Activated naive CD4-positive, alpha-beta T cell treated with anti-CD3 and anti-CD28 coated beads, Interleukin-2, amount 10 ng/mL, durations not matched to agents 7 days and 5 days (primary cell): ENCODE measurements at regions not wholly inside any gene's neighbourhood (a gene's known extent, or its start where the extent isn't known, plus 50 kb on each side); places are given as distances from the start of the nearest gene placed in this dataset.

Experiments
- CTCF ChIA-PET: fragments of 350-600 bp; sonication (Branson Sonifier 250); formaldehyde crosslinking; loops from one replicate; lab custom pipeline; 2021; ENCODE audit warnings: antibody characterized with exemption; lab: Charles Lee
- DNase-seq: peaks from one replicate; pipeline ENCODE4 v3.0.0-alpha.2; 2020
- H3K27ac Mint-ChIP-seq: one replicate; pipeline ENCODE4 v1.8.0; 2021; ENCODE audit warnings: mild to moderate bottlenecking, moderate library complexity, mixed read lengths
- H3K27me3 Mint-ChIP-seq: one replicate; pipeline ENCODE4 v1.8.0; 2021; ENCODE audit warnings: mild to moderate bottlenecking, mixed read lengths
- H3K36me3 Mint-ChIP-seq: one replicate; pipeline ENCODE4 v1.8.0; 2021; ENCODE audit warnings: mixed read lengths
- H3K4me1 Mint-ChIP-seq: one replicate; pipeline ENCODE4 v1.8.0; 2021; ENCODE audit warnings: mixed read lengths
- H3K4me3 Mint-ChIP-seq: one replicate; pipeline ENCODE4 v1.8.0; 2021; ENCODE audit warnings: mild to moderate bottlenecking, moderate library complexity, mixed read lengths
- H3K9me3 Mint-ChIP-seq: one replicate; pipeline ENCODE4 v1.8.0; 2021; ENCODE audit warnings: mixed read lengths

DNA sequence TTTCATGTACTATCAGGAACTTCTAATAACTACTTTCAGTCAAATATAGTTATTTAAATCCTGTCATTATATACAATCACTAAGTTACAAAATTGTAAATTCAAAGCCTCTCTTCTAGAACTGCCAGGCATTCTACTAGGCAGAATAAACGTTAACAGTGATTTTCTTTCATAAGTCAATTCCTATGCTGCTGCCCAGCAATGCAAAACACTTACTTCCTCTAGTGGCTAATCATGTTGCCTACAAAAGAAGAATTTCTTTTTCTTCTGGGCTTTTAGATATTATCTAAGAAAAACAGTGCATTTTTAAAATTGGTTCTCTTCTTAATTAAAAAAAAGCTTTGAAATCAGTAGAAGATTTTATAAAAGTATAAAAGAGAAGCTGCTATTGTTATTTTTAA, 509.8 kb upstream of the ADAMTS5 start:
- Mint-ChIP-seq H3K4me1 (no peaks in the 10 kb centered on the region), H3K36me3 (no peaks in the 10 kb centered on the region), H3K27me3 (no peaks in the 10 kb centered on the region), H3K4me3 (no peak overlapping the region), H3K27ac (no peak overlapping the region), H3K9me3 (no peaks in the 10 kb centered on the region)
- CTCF ChIA-PET: no interaction called here
- DNase-seq: no peak

- H3K4me1 Mint-ChIP-seq: no peaks in the 10 kb centered on the region
- H3K9me3 Mint-ChIP-seq: peaks cover 3% of the 10 kb centered on the region
- H3K27me3 Mint-ChIP-seq: no peaks in the 10 kb centered on the region
- H3K27ac Mint-ChIP-seq: no peak overlapping the region
- no peaks in the 10 kb centered on the region for H3K36me3 Mint-ChIP-seq
- no peak for DNase-seq
- CTCF ChIA-PET: no interaction called here
- no peak overlapping the region for H3K4me3 Mint-ChIP-seq
Observed at GRCh38 chr21:27475363-27475955, 508.6 kb upstream of the ADAMTS5 start.

GRCh38 chr21:27467366-27467765, 500.5 kb upstream of the ADAMTS5 start:
- H3K9me3 Mint-ChIP-seq: peaks cover 10% of the 10 kb centered on the region
- DNase-seq: no peak
- H3K4me3 Mint-ChIP-seq: no peak overlapping the region
- no peaks in the 10 kb centered on the region for H3K4me1 Mint-ChIP-seq
- H3K27ac Mint-ChIP-seq: no peak overlapping the region
- CTCF ChIA-PET: no interaction called here
- no peaks in the 10 kb centered on the region for H3K36me3 Mint-ChIP-seq
- no peaks in the 10 kb centered on the region for H3K27me3 Mint-ChIP-seq

- Mint-ChIP-seq H3K27me3 (no peaks in the 10 kb centered on the region), H3K9me3 (peaks cover 10% of the 10 kb centered on the region), H3K27ac (no peak overlapping the region), H3K4me3 (no peak overlapping the region), H3K4me1 (no peaks in the 10 kb centered on the region), H3K36me3 (no peaks in the 10 kb centered on the region)
- no peak for DNase-seq
- CTCF ChIA-PET: no interaction called here
Observed at GRCh38 chr21:27466140-27466539, 499.3 kb upstream of the ADAMTS5 start.

DNA sequence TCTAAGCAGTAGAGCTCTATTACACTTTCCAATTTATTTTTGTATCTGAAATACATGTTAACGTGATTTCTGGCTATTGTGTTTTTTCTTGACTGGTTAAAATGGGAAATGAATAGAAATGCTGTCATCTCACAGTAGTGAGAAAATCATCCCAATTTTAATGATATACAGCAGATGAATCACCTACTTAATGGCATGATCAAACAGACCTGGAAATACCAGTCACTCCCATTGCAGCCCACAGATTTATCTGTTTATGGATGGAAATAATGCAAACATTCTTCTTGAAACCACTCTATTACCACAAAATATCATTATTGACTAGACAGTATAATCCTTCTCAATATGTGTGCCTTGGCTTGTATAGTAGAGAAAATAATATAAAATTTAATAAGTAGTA, 497.8 kb upstream of the ADAMTS5 start:
- CTCF ChIA-PET: no interaction called here
- DNase-seq: no peak
- no peaks in the 10 kb centered on the region for H3K4me1 Mint-ChIP-seq

DNA sequence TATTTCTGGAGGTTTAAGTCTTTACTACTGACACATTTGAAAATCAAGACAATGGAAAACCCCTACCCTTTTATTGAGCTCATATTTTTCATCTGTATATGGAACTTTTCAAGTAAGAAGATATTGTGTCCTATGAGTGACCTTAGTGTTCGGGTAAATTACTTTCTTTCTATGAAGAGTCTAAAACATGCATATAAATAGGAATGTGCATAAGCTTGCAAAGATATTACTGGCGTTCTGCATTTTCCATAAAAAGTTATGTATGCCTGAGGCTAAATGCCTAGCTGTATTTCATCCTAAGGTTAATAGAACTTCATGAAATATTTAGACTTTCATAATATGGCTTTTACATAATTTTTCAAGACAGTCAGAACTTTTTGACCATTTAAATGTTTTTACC, 495.8 kb upstream of the ADAMTS5 start:
- no peak overlapping the region for H3K4me3 Mint-ChIP-seq
- CTCF ChIA-PET: no interaction called here
- H3K4me1 Mint-ChIP-seq: no peaks in the 10 kb centered on the region
- peaks cover 4% of the 10 kb centered on the region for H3K9me3 Mint-ChIP-seq
- no peaks in the 10 kb centered on the region for H3K27me3 Mint-ChIP-seq
- DNase-seq: no peak
- no peak overlapping the region for H3K27ac Mint-ChIP-seq
- no peaks in the 10 kb centered on the region for H3K36me3 Mint-ChIP-seq

More for the DNA sequence above, 497.8 kb upstream of the ADAMTS5 start:
- Mint-ChIP-seq H3K36me3 (no peaks in the 10 kb centered on the region), H3K27me3 (no peaks in the 10 kb centered on the region), H3K9me3 (peaks cover 4% of the 10 kb centered on the region), H3K4me3 (no peak overlapping the region), H3K27ac (no peak overlapping the region)

- peaks cover 4% of the 10 kb centered on the region for H3K9me3 Mint-ChIP-seq
Observed at GRCh38 chr21:27454234-27454633, 487.3 kb upstream of the ADAMTS5 start.

GRCh38 chr21:27451116-27451515, 484.2 kb upstream of the ADAMTS5 start:
- CTCF ChIA-PET: no interaction called here

More at GRCh38 chr21:27454234-27454633, 487.3 kb upstream of the ADAMTS5 start:
- no peak overlapping the region for H3K4me3 Mint-ChIP-seq
- no peaks in the 10 kb centered on the region for H3K27me3 Mint-ChIP-seq
- DNase-seq: no peak
- CTCF ChIA-PET: no interaction called here
- H3K36me3 Mint-ChIP-seq: no peaks in the 10 kb centered on the region
- no peak overlapping the region for H3K27ac Mint-ChIP-seq
- H3K4me1 Mint-ChIP-seq: no peaks in the 10 kb centered on the region

DNA sequence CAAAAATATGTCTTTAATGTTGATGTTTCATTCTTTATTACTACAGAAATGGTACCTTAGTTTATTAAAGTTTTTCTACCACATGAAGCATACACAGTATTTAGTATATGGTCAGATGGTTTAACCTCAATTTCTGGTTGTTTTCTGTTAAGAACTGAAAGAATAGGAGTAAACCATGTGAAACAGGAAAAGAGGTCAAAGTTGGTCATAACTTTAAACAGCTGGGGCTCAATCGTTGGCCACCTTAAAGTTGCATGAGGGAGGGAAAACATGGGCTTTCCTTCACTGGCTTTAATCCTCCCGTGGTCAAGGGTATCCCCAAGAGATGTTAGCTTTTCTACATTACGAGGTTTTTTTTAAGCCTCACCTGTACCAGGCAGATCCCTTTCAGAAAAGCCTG, 483.3 kb upstream of the ADAMTS5 start:
- CTCF ChIA-PET: no interaction called here
- H3K27me3 Mint-ChIP-seq: no peaks in the 10 kb centered on the region
- H3K4me1 Mint-ChIP-seq: no peaks in the 10 kb centered on the region

More at GRCh38 chr21:27451116-27451515, 484.2 kb upstream of the ADAMTS5 start:
- H3K27me3 Mint-ChIP-seq: no peaks in the 10 kb centered on the region
- H3K27ac Mint-ChIP-seq: no peak overlapping the region
- DNase-seq: no peak
- H3K36me3 Mint-ChIP-seq: no peaks in the 10 kb centered on the region
- peaks cover 11% of the 10 kb centered on the region for H3K9me3 Mint-ChIP-seq
- no peaks in the 10 kb centered on the region for H3K4me1 Mint-ChIP-seq
- no peak overlapping the region for H3K4me3 Mint-ChIP-seq

GRCh38 chr21:27448960-27449359, 482.1 kb upstream of the ADAMTS5 start:
- CTCF ChIA-PET: no interaction called here
- Mint-ChIP-seq H3K27ac (no peak overlapping the region), H3K36me3 (no peaks in the 10 kb centered on the region), H3K27me3 (no peaks in the 10 kb centered on the region), H3K4me3 (no peak overlapping the region), H3K4me1 (no peaks in the 10 kb centered on the region), H3K9me3 (peaks cover 13% of the 10 kb centered on the region)
- no peak for DNase-seq

More for the DNA sequence above, 483.3 kb upstream of the ADAMTS5 start:
- Mint-ChIP-seq H3K9me3 (peaks cover 13% of the 10 kb centered on the region), H3K36me3 (no peaks in the 10 kb centered on the region), H3K4me3 (no peak overlapping the region), H3K27ac (no peak overlapping the region)
- no peak for DNase-seq

DNA sequence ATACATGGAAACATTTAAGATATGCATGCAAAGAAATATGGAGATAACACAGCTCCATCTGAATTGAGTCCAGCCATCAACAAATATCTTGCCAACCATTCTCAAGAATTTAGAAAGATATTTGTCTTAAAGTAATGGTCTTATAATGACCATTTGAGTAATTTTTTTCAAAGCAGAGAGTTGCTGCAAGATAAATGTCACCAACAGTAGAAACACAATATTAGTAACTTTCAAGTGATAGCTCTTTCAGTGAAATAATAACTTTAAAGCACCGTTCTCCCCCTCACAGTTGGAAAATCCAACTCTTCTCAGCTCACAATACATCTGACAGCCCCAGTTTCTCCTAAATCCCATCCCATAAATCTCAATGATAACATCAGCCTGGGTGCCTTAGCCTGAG, 481.0 kb upstream of the ADAMTS5 start:
- Mint-ChIP-seq H3K36me3 (no peaks in the 10 kb centered on the region), H3K27ac (no peak overlapping the region)

DNA sequence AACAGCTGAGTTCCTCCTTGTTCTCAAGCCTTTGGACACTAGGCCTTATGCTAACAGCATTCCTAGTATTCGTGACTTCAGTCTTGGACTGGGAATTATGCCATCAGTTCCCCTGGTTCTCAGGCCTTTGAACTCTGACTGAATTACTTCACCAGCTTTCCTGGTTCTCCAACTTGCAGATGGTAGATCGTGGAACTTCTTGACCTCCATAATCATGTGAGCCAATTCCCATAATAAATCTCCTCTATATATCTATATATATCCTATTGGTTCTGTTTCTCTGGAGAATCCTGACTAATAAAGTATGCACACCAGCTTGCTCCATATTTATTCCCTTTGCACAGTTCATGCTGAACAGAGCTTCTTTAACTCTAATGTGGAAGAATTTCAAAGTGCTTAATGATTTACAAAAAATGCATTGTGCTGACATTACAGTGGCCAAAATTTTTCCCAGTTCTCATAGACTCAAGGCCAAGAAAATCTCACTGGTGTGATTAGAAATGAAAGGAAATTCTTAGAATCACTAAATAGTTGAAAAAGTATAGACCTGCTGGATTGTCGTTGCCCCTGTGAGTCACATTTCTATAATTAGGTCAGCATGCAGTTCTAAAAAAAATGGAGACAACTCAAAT, 462.9 kb upstream of the ADAMTS5 start:
- CTCF ChIA-PET: no interaction called here
- Mint-ChIP-seq H3K36me3 (no peaks in the 10 kb centered on the region), H3K27ac (no peak overlapping the region), H3K4me3 (no peak overlapping the region), H3K4me1 (no peaks in the 10 kb centered on the region), H3K9me3 (peaks cover 14% of the 10 kb centered on the region), H3K27me3 (no peaks in the 10 kb centered on the region)
- no peak for DNase-seq

More for the DNA sequence above, 481.0 kb upstream of the ADAMTS5 start:
- no peak for DNase-seq
- H3K4me3 Mint-ChIP-seq: no peak overlapping the region
- no peaks in the 10 kb centered on the region for H3K4me1 Mint-ChIP-seq
- CTCF ChIA-PET: no interaction called here
- no peaks in the 10 kb centered on the region for H3K27me3 Mint-ChIP-seq
- H3K9me3 Mint-ChIP-seq: peaks cover 16% of the 10 kb centered on the region

DNA sequence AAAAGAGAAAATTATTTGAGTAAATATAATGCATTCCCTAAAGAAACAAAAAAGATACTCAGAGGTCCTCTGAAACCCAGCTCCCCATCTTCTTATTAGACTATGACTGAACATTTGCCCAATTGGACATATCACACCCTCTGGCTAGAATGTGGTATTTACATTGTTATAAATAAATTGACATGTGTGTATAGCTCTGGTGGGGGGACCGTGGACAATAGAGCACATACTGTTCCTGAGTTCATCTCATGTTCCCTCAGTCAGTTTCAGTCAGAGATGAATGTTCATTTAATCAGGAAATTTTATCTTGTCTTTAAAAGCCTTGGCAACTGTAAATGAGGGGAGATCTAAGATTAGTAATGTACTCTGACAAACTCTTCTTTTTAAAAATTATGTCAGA, 459.3 kb upstream of the ADAMTS5 start:
- H3K27ac Mint-ChIP-seq: no peak overlapping the region
- H3K27me3 Mint-ChIP-seq: no peaks in the 10 kb centered on the region
- peaks cover 10% of the 10 kb centered on the region for H3K9me3 Mint-ChIP-seq
- no peak overlapping the region for H3K4me3 Mint-ChIP-seq
- CTCF ChIA-PET: interaction anchor here (0.6 kb wide), 1 partner anchor 123 kb away, joined by 3 read pairs; no protein-coding TSS in a partner anchor
- no peak for DNase-seq
- no peaks in the 10 kb centered on the region for H3K36me3 Mint-ChIP-seq
- no peaks in the 10 kb centered on the region for H3K4me1 Mint-ChIP-seq

DNA sequence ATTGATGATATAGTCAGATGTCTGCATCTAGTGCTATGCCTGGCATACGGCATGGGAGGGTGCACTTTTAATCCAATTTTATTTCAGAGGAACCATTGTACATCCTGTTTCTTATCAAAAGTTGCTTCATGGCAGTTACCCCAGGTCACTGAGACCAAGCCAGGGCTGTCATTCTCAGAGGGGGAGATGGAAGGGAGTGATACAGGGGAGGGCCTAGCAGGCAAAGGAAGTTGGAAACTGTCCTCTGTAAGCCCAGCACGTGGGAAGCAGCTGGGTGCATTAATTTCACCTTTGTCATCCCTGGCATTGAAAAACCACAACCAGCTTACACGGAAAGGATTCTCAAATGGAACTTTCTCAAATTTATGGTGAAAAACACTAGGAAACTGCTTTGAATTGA, 458.7 kb upstream of the ADAMTS5 start:
- no peak for DNase-seq

DNA sequence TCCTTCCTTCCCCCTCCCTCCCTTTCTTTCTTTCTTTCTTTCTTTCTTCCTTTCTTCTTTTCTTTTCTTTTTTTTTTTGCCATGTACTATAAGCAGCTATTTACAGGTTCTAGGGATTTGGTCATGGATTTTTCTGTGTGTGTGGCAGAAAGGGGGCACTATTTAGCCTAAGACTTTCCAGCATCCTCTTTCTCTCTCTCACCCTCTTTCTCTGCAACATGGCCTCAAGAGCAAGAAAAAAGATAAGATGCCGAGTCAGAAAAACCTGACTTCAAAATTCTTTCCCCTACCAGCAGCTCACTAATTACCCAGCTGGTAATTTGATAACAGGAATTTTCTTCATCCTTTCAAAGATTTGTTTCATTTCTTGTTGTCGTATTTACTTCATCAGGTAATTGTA, 458.3 kb upstream of the ADAMTS5 start:
- no peaks in the 10 kb centered on the region for H3K27me3 Mint-ChIP-seq
- no peaks in the 10 kb centered on the region for H3K36me3 Mint-ChIP-seq
- H3K27ac Mint-ChIP-seq: no peak overlapping the region
- no peak overlapping the region for H3K4me3 Mint-ChIP-seq
- CTCF ChIA-PET: no interaction called here
- peaks cover 3% of the 10 kb centered on the region for H3K9me3 Mint-ChIP-seq
- DNase-seq: no peak
- no peaks in the 10 kb centered on the region for H3K4me1 Mint-ChIP-seq

More for the DNA sequence above, 458.7 kb upstream of the ADAMTS5 start:
- peaks cover 4% of the 10 kb centered on the region for H3K9me3 Mint-ChIP-seq
- no peaks in the 10 kb centered on the region for H3K36me3 Mint-ChIP-seq
- H3K27me3 Mint-ChIP-seq: no peaks in the 10 kb centered on the region
- no peaks in the 10 kb centered on the region for H3K4me1 Mint-ChIP-seq
- CTCF ChIA-PET: interaction anchor here (0.6 kb wide), 1 partner anchor 123 kb away, joined by 3 read pairs; no protein-coding TSS in a partner anchor
- no peak overlapping the region for H3K4me3 Mint-ChIP-seq
- no peak overlapping the region for H3K27ac Mint-ChIP-seq
